Esophagus squamous epithelium (tissue), 4 donors: ENCODE measurements at regions not wholly inside any gene's neighbourhood (a gene's known extent, or its start where the extent isn't known, plus 50 kb on each side); places are given as distances from the start of the nearest gene placed in this dataset.

ENCODE experiments used
- POLR2A ChIP-seq, 4 donors: fragments of 450-650 bp; IDR thresholded peaks; one replicate each; pipeline ENCODE4 v1.6.1; 2017; ENCODE audit warnings: antibody characterized with exemption in 4 of 4, mild to moderate bottlenecking in 4 of 4, moderate library complexity in 3 of 4
- TF ChIP-seq, protein P1 (sequence below), 6 experiments: fragments of 450-650 bp in 4 of 6; fragments of 200-600 bp in 2 of 6; sonication (generic) in 2 of 6; IDR thresholded peaks; one replicate each; pipeline ENCODE4 v1.5.1; 2016 to 2019; ENCODE audit warnings: antibody characterized with exemption in 6 of 6, mild to moderate bottlenecking in 4 of 6, moderate library complexity in 4 of 6

DNA sequence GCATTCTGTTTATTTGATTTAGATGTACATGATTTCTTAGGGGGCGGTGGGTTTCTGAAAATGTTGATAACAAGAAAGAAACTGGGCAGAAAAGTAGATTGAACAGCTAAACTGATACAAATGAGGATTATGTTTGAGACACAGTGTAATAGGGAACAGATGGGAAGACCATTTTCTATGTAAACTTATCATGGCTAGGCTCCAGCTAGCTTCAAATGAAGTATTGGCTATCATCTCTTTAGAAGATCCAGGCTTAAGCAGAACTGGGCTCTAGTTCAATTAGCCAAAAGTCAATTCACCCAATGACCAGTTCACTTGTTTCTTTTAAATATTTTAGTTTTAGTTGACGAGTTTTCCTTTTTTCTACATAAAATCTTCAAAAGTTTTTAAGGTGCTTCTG, 639.5 kb downstream of the ANKRD7 start:
- TF ChIP-seq POLR2A (IDR thresholded peaks at IDR 0.05): no peak
- TF ChIP-seq, protein P1, sequence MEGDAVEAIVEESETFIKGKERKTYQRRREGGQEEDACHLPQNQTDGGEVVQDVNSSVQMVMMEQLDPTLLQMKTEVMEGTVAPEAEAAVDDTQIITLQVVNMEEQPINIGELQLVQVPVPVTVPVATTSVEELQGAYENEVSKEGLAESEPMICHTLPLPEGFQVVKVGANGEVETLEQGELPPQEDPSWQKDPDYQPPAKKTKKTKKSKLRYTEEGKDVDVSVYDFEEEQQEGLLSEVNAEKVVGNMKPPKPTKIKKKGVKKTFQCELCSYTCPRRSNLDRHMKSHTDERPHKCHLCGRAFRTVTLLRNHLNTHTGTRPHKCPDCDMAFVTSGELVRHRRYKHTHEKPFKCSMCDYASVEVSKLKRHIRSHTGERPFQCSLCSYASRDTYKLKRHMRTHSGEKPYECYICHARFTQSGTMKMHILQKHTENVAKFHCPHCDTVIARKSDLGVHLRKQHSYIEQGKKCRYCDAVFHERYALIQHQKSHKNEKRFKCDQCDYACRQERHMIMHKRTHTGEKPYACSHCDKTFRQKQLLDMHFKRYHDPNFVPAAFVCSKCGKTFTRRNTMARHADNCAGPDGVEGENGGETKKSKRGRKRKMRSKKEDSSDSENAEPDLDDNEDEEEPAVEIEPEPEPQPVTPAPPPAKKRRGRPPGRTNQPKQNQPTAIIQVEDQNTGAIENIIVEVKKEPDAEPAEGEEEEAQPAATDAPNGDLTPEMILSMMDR (IDR thresholded peaks at IDR 0.05): no peak
